Adrenal gland (tissue), 5 donors: ENCODE measurements at regions not wholly inside any gene's neighbourhood (a gene's known extent, or its start where the extent isn't known, plus 50 kb on each side); places are given as distances from the start of the nearest gene placed in this dataset.

Experiments used
- POLR2A ChIP-seq, 2 donors: fragments of 450-650 bp; IDR thresholded peaks; one replicate each; pipeline ENCODE4 v1.6.1; 2017; ENCODE audit warnings: antibody characterized with exemption in 2 of 2, mild to moderate bottlenecking in 2 of 2, moderate library complexity in 1 of 2
- TF ChIP-seq, protein P1 (sequence below), 6 experiments: fragments of 450-650 bp in 4 of 6; fragments of 200-600 bp in 2 of 6; sonication (generic) in 1 of 6; IDR thresholded peaks; 1 replicate in 5 of 6; 2 replicates in 1 of 6; pipeline versions ENCODE4 v1.5.1 to v1.8.0; 2016 to 2021; ENCODE audit warnings: antibody characterized with exemption in 6 of 6, mild to moderate bottlenecking in 2 of 6, moderate library complexity in 1 of 6
- donor health status: DM: no; HTN: no; CAD: no.

DNA sequence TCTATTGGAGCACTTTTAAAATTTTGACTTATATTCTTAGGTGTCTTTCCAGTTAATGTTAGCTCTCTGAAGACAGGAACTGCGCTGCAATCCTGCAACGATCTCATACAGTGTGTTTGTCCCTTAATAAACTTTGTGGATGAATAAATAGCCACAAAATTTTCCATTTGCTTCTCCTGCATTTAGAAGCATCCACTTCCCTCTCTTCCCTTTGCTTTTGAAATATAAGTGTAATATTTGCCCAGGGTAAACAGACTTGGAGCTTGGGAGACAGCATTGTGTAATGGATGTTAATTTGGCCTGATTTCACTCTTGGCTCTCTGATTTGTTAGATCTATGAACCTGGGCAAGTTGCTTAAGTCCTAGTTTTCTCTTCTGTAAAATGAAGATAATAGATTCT, 58.2 kb upstream of the CD28 start:
- TF ChIP-seq, protein P1, sequence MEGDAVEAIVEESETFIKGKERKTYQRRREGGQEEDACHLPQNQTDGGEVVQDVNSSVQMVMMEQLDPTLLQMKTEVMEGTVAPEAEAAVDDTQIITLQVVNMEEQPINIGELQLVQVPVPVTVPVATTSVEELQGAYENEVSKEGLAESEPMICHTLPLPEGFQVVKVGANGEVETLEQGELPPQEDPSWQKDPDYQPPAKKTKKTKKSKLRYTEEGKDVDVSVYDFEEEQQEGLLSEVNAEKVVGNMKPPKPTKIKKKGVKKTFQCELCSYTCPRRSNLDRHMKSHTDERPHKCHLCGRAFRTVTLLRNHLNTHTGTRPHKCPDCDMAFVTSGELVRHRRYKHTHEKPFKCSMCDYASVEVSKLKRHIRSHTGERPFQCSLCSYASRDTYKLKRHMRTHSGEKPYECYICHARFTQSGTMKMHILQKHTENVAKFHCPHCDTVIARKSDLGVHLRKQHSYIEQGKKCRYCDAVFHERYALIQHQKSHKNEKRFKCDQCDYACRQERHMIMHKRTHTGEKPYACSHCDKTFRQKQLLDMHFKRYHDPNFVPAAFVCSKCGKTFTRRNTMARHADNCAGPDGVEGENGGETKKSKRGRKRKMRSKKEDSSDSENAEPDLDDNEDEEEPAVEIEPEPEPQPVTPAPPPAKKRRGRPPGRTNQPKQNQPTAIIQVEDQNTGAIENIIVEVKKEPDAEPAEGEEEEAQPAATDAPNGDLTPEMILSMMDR (IDR thresholded peaks at IDR 0.05), result no peak
- no peak for TF ChIP-seq POLR2A (IDR thresholded peaks at IDR 0.05)
